HuH-7.5 (cell line): ENCODE measurements at regions not wholly inside any gene's neighbourhood (a gene's known extent, or its start where the extent isn't known, plus 50 kb on each side); places are given as distances from the start of the nearest gene placed in this dataset.
"Not testable (repeated sequence)": the region's sequence is repeated elsewhere in the genome, so short reads cannot be mapped to it uniquely, and the experiment has no call there.

Experiments
- DNase-seq: peaks from one replicate; pipeline ENCODE4 v3.0.0; 2011; ENCODE audit warnings: low spot score

DNA sequence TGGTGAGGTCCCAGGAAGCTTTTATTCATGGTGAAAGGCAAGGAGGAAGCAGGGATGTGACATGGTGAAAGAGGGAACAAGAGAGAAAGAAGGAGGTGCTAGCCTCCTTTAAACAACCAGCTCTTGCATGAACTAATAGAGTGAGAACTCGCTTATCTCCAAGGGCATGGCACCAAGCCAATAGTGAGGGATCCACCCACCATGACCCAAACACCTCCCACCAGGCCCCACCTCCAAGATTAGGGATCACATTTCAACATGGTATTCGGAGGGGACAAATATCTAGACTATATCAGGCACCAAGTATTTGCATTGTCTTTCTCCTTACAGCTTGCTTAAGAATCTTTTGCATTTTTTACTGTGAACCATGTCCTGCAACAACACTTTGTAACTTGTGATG, 91.9 kb upstream of the DHRS4 start:
- no peak for DNase-seq

DNA sequence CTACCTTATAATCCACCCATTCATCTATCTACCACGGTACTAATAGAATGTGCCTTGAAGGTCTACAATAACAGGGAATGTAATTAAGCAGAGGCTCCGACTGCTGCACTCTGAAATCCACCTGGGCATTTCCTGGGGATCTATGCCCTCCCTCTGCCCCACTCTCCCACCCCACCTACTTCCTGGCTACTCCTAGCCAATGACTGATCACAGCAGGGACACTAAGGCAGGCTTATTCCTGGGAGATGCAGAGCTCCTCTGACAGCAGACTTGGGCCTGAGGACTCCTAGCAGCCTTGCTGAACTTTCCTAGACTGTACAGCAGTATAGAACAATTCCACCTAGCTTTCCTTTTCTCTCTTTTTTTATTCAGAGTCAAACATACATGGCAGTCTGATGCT, 91.1 kb upstream of the DHRS4 start:
- no peak for DNase-seq

DNA sequence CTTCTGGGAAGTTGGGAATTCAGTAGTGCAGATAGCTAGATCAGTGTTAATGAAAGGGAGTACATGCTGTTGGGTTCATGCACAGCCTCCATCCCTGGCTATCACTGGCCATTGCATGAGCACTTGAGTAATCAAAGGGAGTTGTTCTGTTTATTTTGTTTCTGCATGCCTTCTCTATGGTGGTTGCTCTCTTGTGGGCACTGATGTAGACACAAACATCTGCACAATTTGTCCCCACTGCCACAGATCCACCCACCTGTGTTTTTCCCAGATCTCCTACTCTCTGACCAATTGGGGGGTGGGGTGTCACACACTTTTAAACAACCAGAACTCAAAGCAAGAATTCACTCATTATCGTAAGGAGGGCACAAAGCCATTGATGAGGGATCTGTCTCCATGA, 89.7 kb upstream of the DHRS4 start:
- no peak for DNase-seq

DNA sequence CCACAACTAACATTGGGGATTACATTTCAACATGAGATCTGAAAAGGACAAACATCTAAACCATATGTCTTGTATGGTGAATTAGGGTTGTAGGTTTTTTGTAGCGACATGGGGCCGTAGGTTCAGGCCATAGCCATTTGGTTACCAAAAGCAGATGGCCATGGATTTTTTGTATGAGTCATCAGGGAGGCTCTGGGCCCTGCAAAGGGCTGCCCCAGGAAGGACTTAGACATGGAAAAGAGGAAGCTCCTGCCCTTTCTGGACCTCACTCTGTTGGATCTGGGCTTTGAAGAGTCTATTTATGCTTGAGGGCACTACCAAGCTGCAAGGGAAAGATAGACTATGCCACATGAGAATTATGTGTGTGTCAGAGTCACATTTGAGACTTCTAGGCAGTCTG, 89.3 kb upstream of the DHRS4 start:
- no peak for DNase-seq

DNA sequence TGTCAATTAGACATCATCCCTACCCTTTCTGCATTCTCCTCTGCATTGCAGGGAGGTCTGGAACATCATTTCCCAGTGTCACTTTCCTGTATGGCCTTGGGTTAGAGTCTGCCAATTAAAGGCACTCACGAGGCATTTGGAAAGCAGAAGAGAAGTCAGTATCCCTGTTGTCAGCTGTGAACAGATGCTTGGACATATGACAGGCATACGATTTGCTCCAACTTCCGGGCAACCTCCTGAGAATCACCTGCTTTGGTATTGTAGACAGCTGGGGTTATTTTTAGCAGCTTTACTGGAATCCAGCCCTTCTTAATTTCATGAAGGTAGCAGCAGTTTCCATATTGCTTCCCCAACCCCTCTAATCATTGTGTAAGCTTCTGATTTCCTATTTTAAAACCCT, 88.7 kb upstream of the DHRS4 start:
- no peak for DNase-seq

DNA sequence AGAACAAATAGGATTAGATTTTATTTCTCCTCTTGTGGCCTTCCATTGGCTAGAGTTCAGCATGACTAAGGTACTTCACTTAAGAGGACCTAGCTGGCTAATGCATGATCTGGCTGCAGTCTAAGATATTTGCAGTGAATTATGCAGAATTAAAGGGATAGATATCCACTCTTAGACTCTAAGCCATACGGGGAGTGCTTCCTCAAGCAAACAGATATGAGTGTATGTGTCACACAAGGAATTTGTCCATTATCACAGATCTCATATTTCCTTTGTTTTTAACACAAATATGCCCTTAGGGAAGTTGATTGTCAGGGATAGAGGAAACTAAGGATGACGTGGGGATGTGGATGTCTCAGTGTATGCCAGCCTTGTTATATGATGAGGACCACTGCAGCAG, 88.1 kb upstream of the DHRS4 start:
- no peak for DNase-seq

DNA sequence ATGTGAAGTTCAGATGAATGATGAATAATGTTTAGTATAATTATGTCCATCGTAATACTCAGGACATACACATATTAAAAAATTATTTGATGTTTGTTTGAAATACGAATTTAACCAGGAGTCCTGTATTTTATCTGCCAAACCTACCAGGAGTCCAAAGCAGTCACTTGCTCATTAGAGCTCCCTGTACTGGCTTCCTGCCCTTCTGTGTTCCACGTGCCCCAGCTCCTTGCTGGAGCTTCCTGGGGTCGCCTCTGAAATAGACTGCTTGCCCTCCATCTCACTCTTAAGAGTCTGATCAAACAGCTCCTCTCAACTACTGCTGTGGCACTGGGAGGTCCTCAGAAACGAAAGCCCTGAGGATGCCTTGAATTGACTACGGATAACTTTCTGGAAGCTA, 87.3 kb upstream of the DHRS4 start:
- DNase-seq: no peak

DNA sequence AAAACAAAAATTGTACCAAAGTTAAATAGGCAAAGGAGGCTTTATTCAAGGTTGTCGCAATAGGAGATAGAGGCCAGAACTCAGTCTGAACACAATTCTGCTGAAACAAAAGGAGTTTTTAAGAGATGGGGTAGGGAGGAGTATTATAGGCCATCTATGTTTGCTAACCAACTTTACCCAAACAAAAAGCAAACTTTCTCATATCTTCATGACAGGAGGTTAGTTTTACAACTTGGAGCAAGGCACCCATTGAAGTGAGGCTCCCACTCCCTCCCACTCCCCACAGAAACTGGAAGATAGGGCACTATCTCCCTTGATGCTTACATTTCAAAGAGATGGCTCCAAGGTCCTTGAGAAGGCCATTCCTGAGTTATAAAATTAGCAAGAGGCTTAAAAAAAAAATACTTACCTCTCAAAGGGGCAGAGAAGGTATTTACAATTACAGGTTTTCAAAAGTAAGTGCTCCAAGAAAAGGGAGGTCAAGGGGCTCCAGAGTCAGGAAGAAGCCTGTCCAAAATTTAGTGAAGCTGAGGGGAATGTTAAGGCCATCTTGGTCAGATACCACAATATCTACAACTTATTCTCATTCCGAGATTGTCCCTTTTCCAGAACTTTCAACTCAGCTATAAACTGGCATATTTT, 84.4 kb upstream of the DHRS4 start:
- DNase-seq: no peak

DNA sequence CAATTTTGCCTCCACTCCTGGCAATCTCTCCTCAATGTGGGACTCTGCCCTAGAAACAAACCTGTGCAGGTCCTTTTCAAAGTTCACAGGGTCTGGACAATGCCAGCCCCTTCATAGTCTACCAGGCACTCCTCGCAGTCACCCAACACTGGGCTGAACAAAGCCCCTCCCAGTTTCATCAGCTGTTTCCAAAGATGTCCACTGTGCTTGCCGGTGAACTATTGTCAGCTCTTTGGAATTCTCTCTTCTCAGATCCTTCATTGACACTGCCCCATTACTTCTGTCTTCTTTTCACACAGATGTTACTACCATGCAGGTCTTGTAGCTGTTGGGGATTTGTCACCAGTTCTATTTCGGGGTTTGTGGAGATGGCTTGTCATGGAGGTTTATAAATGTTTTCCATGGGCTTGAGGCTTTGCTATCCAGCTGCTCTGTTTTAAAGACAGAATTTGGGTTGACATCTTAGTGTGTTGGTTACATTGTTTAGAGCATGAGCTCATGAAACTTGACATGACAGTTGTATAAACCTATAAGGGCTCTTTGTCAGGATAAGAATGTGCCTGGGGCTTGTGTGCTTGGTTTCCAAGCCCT, 77.3 kb upstream of the DHRS4 start:
- no peak for DNase-seq

DNA sequence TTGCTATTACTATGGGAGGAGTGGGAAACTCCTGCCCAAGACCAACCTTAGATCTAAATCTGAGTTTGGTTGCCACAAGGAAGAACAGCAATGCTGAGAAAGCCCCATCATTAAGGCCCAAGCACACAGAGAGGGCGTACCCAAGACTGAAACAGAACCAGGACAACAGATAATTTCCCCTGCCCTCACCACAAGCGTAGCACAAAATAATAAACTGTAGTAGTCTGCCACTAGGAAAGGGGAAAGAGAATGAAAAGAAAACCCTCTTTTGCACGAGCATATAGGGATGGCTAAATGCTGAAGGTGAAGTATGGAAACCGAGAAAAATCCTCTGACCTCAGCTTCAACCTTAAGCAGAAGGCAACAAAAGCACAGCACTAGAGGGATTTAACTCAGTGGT, 76.5 kb upstream of the DHRS4 start:
- DNase-seq: no peak

DNA sequence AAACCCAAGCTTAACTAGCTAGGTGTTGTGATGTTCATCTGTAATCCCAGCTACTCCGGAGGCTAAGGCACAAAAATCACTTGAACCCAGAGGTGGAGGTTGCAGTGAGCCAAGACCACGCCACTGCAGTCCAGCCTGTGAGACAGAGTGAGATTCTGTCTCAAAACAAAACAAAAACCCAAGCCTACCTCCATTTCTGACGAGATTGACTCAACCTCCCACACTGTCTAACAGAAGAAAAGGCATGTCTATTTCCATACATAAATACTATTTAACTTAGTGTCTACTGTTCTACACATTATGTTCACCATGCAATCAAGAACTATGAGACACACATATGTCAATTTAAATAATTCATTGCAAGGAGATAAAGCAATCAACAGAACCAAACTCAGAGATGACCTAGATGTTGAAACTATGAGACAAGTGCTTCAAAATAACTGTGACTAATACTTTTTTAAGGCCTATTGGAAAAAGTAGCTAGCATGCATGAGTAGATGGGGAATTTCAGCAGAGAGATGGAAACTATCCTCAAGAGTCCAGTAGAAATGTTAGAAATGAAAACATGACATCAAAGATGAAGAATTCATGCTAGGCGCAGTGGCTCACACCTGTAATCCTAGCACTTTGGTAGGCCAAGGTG, 75.9 kb upstream of the DHRS4 start:
- DNase-seq: no peak

DNA sequence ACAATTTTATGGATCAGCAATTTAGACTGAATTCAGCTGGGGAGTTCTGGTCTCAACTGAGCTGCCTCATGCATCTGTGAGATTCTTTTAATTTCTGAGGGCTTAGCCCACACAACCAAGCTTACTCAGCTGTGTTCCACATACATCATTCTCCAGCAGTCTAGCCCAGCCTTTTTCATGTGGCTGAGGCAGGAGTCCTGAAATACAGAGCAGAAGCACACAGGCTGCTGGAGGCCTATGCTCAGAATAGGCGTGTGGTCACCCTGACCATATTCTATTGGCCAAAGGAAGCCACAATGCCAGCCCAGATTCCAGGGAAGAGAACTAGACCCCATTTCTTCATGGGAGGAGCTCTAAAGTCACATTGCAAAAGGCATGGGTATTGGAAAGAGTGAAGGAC, 72.3 kb upstream of the DHRS4 start:
- no peak for DNase-seq

DNA sequence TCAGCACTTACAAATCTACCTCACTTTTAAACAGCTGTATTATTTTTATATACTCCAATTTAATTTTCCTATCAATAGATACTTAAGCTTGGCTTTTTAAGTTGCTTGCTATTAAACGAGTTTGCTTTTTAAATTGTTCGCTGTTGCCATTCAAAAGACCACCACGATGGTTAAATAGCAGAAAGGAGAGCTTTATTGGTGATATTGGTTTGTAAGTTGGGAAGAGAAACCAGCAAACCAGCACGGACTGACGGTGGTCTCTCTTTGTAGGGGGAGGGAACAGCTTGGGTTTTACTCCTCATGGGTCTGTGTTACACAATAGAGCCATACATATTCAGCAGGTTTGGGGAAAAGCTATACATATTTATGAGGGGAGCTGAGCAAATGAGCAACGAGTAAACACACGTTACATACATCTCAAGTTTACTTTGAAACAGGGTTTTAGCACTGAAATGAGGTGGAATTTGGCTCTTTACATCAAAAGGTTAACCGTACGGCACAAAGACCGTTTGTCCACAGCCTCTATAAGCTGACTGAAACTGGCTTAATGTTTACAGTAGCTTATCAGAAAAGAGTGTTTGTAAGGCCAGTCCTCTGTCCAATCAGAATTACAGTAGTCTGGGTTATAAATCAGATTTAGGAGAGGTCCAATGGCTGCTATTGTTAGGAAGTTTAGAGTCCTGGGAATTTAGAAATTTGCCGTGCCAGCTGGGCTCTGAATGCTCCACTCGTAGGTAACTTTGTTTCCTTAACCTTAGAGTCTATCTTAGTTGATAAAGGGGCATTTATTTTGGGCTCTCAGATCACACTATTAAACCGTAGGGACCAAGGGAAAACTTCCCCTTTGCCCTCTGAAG, 69.7 kb upstream of the DHRS4 start:
- DNase-seq: peak; percentile 28

DNA sequence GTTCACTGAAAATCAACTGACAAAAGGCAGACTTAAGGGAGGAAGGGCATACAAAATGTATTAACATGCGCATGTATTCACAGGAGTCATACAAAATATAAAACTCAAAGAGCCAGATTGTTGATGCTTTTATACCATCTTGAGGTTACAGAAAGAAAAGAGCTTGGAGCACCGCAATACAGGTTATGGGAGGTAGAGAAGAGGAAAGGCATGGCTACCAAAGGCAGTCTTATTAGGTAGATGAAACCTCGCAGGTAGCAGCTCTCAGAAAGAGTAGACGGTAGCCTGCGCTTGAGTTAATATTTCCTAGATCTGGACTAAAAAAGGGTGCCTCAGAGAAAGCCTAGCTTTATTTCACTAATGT, 69.0 kb upstream of the DHRS4 start:
- no peak for DNase-seq

DNA sequence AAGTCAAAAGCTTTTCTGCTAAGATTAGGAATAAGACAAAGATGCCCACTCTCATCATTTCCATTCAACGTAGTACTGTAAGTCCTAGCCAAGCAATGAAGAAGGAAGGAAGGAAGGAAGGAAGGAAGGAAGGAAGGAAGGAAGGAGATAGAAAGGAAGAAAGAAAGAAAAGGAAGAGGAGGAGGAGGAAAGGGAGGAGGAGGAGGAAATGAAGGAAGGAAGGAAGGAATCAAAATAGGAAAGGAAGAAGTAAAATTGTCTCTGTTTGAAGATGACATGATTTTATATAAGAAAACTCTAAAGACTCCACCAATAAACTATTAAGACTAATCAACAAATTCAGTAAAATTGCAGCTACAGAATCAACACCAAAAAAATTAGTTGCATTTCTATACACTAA, 66.0 kb upstream of the DHRS4 start:
- DNase-seq: no peak

DNA sequence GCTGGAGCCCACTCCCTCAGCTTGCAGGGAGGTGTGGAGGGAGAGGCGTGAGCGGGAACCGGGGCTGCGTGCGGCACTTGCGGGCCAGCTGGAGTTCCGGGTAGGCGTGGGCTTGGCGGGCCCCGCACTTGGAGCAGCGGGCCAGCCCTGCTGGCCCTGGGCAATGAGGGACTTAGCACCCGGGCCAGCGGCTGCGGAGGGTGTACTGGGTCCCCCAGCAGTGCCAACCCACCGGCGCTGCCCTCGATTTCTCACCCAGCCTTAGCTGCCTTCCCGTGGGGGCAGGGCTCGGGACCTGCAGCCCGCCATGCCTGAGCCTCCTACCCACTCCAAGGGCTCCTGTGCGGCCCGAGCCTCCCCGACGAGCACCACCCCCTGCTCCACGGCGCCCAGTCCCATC, 61.9 kb upstream of the DHRS4 start:
- not testable (repeated sequence) for DNase-seq

DNA sequence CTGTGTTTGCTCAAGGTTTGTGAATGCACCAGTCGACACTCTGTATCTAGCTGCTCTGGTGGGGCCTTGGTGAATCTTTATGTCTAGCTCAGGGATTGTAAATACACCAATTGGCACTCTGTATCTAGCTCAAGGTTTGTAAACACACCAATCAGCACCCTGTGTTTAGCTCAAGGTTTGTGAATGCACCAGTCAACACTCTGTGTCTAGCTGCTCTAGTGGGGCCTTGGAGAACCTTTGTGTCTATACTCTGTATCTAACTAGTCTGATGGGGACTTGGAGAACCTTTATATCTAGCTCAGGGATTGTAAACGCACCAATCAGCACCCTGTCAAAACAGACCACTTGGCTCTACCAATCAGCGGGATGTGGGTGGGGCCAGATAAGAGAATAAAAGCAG, 61.3 kb upstream of the DHRS4 start:
- not testable (repeated sequence) for DNase-seq

DNA sequence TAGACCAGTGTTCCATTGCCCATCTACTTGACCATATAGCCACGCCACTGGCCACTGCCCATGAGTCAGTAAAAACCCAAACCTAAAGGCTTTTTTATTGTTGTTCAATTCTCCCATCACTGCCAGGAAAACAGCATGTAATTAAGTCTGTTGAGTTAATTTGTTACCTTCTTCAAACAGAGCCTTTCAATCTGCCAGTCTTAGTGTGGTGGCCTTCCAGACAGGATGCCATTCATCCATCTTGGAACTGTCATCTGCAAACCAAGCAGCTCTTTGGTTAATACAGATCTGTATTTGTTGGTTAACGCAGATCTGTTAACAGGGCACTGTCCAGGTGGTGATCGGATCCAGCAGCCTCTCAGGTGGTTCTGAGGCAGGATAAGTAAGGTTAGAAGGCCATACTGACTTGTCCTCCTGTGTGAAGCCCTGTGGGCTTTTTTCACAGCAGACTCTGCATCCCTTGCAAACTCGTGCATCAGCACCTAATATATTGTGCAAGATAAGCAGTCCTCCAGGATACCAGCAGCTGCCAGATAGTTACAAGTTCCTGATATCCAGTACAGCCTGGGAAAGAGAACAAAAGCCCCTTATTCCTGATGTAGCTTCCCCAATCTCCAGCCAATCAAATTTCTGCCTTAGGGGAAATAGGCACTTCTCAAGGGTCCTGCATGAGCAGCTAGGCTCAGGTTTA, 59.1 kb upstream of the DHRS4 start:
- DNase-seq: no peak

DNA sequence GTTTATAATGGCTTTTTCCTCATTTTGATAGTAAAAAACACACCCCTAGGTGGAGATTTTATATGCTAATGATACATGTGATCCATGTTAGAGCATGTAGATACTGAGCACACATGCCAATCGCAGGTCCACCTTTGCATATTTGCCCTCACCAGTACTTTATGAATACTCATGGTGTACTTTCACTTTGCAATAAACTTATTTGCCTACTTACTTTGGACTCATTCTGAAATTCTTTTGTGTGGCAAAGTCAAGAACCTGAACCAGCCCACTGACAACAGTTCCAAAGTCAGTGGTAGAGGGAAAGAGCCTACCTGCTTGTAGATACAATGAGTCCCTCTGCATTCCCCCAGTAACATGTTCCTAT, 58.5 kb upstream of the DHRS4 start:
- no peak for DNase-seq

DNA sequence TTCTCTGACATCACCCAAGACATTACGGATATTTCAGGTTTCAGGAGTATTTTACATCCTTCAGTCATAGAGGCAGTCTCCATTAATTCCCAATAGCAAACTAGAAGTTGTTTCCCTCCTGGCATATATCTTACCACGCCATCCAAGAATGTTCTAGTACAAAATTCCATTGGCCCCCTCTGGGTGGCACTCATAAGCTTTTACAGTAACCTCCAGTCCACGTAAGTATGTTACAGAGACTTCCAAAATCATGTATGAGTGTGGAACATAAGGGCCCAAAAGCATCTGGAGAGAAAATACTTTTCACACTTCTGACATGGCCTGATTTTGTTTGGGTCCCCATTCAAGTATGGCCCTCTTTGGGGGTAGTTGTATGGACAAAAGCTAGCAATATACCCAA, 58.1 kb upstream of the DHRS4 start:
- DNase-seq: no peak

DNA sequence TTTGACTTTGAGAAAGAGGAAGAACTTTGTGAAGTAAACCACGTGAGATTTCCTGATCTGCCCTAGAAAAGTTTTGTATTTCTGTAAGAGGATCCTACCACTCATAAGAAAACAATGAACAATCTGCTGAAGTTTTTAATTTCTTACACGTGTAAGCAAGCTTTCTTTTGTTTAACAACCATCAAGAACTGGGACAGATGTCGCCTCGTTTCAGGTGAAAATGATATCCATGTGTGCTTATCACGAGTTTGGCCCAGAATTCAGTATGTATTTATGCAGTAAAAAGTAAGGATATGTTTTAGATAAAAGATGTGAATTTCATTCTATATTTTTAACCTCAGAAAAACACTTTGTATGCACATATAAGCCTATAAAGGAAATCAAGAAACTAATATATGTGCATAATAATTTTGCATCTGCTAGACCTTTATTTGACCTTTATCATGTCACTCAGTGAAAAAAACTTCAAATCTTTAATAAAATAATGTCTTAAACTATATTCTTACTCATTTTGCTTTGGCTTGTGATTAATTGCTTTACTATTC, 56.9 kb upstream of the DHRS4 start:
- DNase-seq: no peak

DNA sequence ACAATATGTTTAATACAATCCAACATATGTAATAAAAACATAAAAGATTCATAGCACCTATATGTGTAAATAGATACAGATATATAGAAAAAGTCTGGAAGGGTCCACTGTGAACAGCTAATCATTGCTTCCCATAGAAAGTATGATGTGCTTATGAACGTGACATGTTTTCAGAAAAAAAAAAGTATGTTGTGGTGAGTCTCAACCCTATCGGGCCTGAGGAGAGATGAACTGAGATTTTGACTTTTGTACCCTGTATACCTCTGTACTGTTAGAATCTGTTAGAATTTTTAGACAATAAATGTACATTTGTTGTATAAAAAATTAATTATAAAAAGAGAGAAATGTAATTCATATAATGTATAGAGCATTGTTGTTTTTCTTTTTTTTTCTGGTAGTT, 56.3 kb upstream of the DHRS4 start:
- DNase-seq: not testable (repeated sequence)
